OCI-LY3 (cell line): ENCODE measurements at regions not wholly inside any gene's neighbourhood (a gene's known extent, or its start where the extent isn't known, plus 50 kb on each side); places are given as distances from the start of the nearest gene placed in this dataset.

Experiments
- CTCF ChIP-seq: fragments of 200-600, 300-600 bp; sonication (generic); IDR thresholded peaks from 2 replicates; pipeline ENCODE4 v1.5.1; 2014; ENCODE audit warnings: antibody characterized with exemption, low read length, low read depth
- EZH2phosphoT487 ChIP-seq: fragments of 200-600 bp; shearing (Covaris generic); IDR thresholded peaks from 2 replicates; pipeline ENCODE4 v1.6.1; 2018; ENCODE audit warnings: antibody characterized with exemption, mixed run types, low read depth

GRCh38 chr16:17839272-17839671 is 368.5 kb upstream of the XYLT1 start:
- no peak for TF ChIP-seq CTCF
- no peak for TF ChIP-seq EZH2phosphoT487
